H1 (cell line): ENCODE measurements at regions not wholly inside any gene's neighbourhood (a gene's known extent, or its start where the extent isn't known, plus 50 kb on each side); places are given as distances from the start of the nearest gene placed in this dataset.

Source experiments
- CTCF ChIA-PET: fragments of 300-600 bp; sonication (Branson Sonifier 250); formaldehyde crosslinking; loops from one replicate; lab custom pipeline; 2021; ENCODE audit not compliant: partially characterized antibody; lab: Charles Lee
- POLR2A ChIA-PET: fragments of 300-600 bp; sonication (Branson Sonifier 250); formaldehyde crosslinking; loops from one replicate; lab custom pipeline; 2021; ENCODE audit warnings: inconsistent platforms; ENCODE audit not compliant: partially characterized antibody; lab: Charles Lee
- DNase-seq, 2 experiments: peaks; one replicate each; pipeline versions ENCODE4 v3.0.0 to v3.0.0-alpha.2; 2010 to 2022; ENCODE audit warnings: low spot score in 2 of 2, low read depth in 1 of 2, mixed read lengths in 1 of 2
- FAIRE-seq: peaks from 2 replicates; lab custom pipeline; 2011; peaks lifted over from hg19 to GRCh38; lab: Jason Lieb, UNC
- H2AFZ ChIP-seq: 2 replicates; pipeline ENCODE4 v1.8.1; 2012; ENCODE audit warnings: low read length, inconsistent platforms
- H2AK5ac ChIP-seq: 2 replicates; pipeline ENCODE4 v1.6.1; 2013; ENCODE audit warnings: low read depth, low read length
- H2BK120ac ChIP-seq: replicated peaks from 2 replicates; pipeline ENCODE3; 2013; ENCODE audit warnings: low read depth, low read length, inconsistent platforms
- H2BK12ac ChIP-seq: 2 replicates; pipeline ENCODE4 v1.6.1; 2013; ENCODE audit warnings: low read depth, low read length
- H2BK15ac ChIP-seq: 2 replicates; pipeline ENCODE4 v1.6.1; 2013; ENCODE audit warnings: low read length
- H2BK20ac ChIP-seq: 2 replicates; pipeline ENCODE4 v1.6.1; 2013; ENCODE audit warnings: low read length
- H2BK5ac ChIP-seq: 2 replicates; pipeline ENCODE4 v1.6.1; 2013; ENCODE audit warnings: low read depth, low read length
- H3K14ac ChIP-seq: 2 replicates; pipeline ENCODE4 v1.6.1; 2013; ENCODE audit warnings: inconsistent platforms; ENCODE audit not compliant: insufficient read length
- H3K18ac ChIP-seq: 2 replicates; pipeline ENCODE4 v1.6.1; 2013; ENCODE audit warnings: low read length; ENCODE audit errors: extremely low read depth
- H3K23ac ChIP-seq: 2 replicates; pipeline ENCODE4 v1.6.1; 2013; ENCODE audit warnings: inconsistent platforms; ENCODE audit not compliant: insufficient read length
- H3K23me2 ChIP-seq: 2 replicates; pipeline ENCODE4 v1.6.1; 2013; ENCODE audit warnings: low read depth, low read length
- H3K27ac ChIP-seq: 2 replicates; pipeline ENCODE4 v1.6.1; 2011; ENCODE audit warnings: low read depth, low read length, inconsistent platforms
- H3K27me3 ChIP-seq, 4 experiments: replicated peaks in 1 of 4; 1 replicate in 1 of 4; 2 replicates in 3 of 4; pipeline versions ENCODE4 v1.6.1 to v1.8.1; 2011 to 2013; ENCODE audit warnings: low read length in 3 of 4, mild to moderate bottlenecking in 3 of 4, inconsistent platforms in 2 of 4, mixed read lengths in 2 of 4, moderate library complexity in 1 of 4; ENCODE audit not compliant: control insufficient read depth in 3 of 4, insufficient read depth in 3 of 4; ENCODE audit errors: extremely low read depth in 1 of 4
- H3K36me3 ChIP-seq, 4 experiments: 2 replicates each; pipeline versions ENCODE4 v1.6.1 to v1.8.1; 2011 to 2013; ENCODE audit warnings: mild to moderate bottlenecking in 4 of 4, low read length in 3 of 4, moderate library complexity in 2 of 4, control low read depth in 1 of 4, inconsistent platforms in 1 of 4; ENCODE audit not compliant: insufficient read depth in 4 of 4, control insufficient read depth in 2 of 4
- H3K4ac ChIP-seq: replicated peaks from 2 replicates; pipeline ENCODE3; 2013; ENCODE audit warnings: low read length, low read depth, mixed read lengths, inconsistent platforms; ENCODE audit not compliant: insufficient read length
- H3K4me1 ChIP-seq, 4 experiments: replicated peaks in 1 of 4; 1 replicate in 1 of 4; 2 replicates in 3 of 4; pipeline versions ENCODE4 v1.6.1 to v1.8.1; 2011 to 2013; ENCODE audit warnings: low read length in 3 of 4, inconsistent platforms in 2 of 4, mixed read lengths in 1 of 4; ENCODE audit not compliant: insufficient read depth in 4 of 4, control insufficient read depth in 3 of 4
- H3K4me2 ChIP-seq, 2 experiments: 2 replicates each; pipeline versions ENCODE4 v1.6.1 to v1.8.1; 2011 to 2013; ENCODE audit warnings: low read depth in 2 of 2, low read length in 2 of 2, control low read depth in 1 of 2, inconsistent platforms in 1 of 2, mild to moderate bottlenecking in 1 of 2; ENCODE audit not compliant: insufficient read depth in 1 of 2
- H3K4me3 ChIP-seq, 4 experiments: fragments of 200-600, 300-600 bp in 1 of 4; sonication (generic), shearing (Covaris generic), sonication (Bioruptor Twin) in 1 of 4; 2 replicates each; pipeline versions ENCODE4 v1.5.1 to v1.8.1; 2011 to 2016; ENCODE audit warnings: low read length in 4 of 4, low read depth in 3 of 4, control low read depth in 2 of 4, inconsistent platforms in 2 of 4, mild to moderate bottlenecking in 2 of 4, mixed read lengths in 1 of 4, moderate library complexity in 1 of 4; ENCODE audit not compliant: insufficient read depth in 2 of 4; ENCODE audit errors: extremely low read depth in 1 of 4
- H3K56ac ChIP-seq: replicated peaks from 2 replicates; pipeline ENCODE3; 2013; ENCODE audit warnings: low read depth, mild to moderate bottlenecking, mixed read lengths, low read length, inconsistent platforms; ENCODE audit not compliant: insufficient read length
- H3K79me1 ChIP-seq: 2 replicates; pipeline ENCODE4 v1.6.1; 2013; ENCODE audit warnings: low read depth, low read length, control low read depth
- H3K79me2 ChIP-seq, 2 experiments: 2 replicates each; pipeline versions ENCODE4 v1.6.1 to v1.8.1; 2012 to 2013; ENCODE audit warnings: low read length in 2 of 2, mild to moderate bottlenecking in 2 of 2, inconsistent platforms in 1 of 2; ENCODE audit not compliant: insufficient read depth in 2 of 2, control insufficient read depth in 1 of 2
- H3K9ac ChIP-seq, 4 experiments: replicated peaks in 1 of 4; 1 replicate in 1 of 4; 2 replicates in 3 of 4; pipeline versions ENCODE4 v1.6.1 to v1.8.1; 2011 to 2013; ENCODE audit warnings: low read depth in 3 of 4, low read length in 3 of 4, control low read depth in 2 of 4, mild to moderate bottlenecking in 2 of 4, moderate library complexity in 2 of 4, inconsistent platforms in 1 of 4; ENCODE audit errors: extremely low read depth in 1 of 4
- H3K9me3 ChIP-seq, 2 experiments: 2 replicates each; pipeline versions ENCODE4 v1.6.1 to v1.8.1; 2012 to 2013; ENCODE audit warnings: mild to moderate bottlenecking in 2 of 2, moderate library complexity in 2 of 2, control low read depth in 1 of 2, inconsistent platforms in 1 of 2, low read depth in 1 of 2, low read length in 1 of 2, mixed read lengths in 1 of 2; ENCODE audit not compliant: insufficient read depth in 2 of 2
- H4K20me1 ChIP-seq, 2 experiments: replicated peaks in 1 of 2; 2 replicates each; pipeline versions ENCODE3 to v1.8.1; 2011 to 2013; ENCODE audit warnings: inconsistent platforms in 2 of 2, low read length in 2 of 2, mild to moderate bottlenecking in 1 of 2; ENCODE audit not compliant: insufficient read depth in 2 of 2, control insufficient read depth in 1 of 2
- H4K5ac ChIP-seq: 2 replicates; pipeline ENCODE4 v1.6.1; 2013; ENCODE audit warnings: low read length, low read depth, mixed read lengths, inconsistent platforms; ENCODE audit not compliant: insufficient read length
- H4K8ac ChIP-seq: 2 replicates; pipeline ENCODE4 v1.8.0; 2013; ENCODE audit warnings: mild to moderate bottlenecking, moderate library complexity, low read length, inconsistent platforms; ENCODE audit not compliant: insufficient read depth; ENCODE audit errors: extremely low read depth
- H4K91ac ChIP-seq: replicated peaks from 2 replicates; pipeline ENCODE3; 2013; ENCODE audit warnings: low read length, mixed read lengths, inconsistent platforms; ENCODE audit not compliant: insufficient read length
- BRCA1 ChIP-seq: IDR thresholded peaks from 2 replicates; pipeline ENCODE4 v1.6.1; 2012; ENCODE audit warnings: low read depth, low read length, improper control_type of control experiment
- CTCF ChIP-seq, 3 experiments: IDR thresholded peaks; 1 replicate in 2 of 3; 2 replicates in 1 of 3; pipeline versions ENCODE4 v1.5.1 to v1.6.1; 2011; ENCODE audit warnings: low read length in 3 of 3, mild to moderate bottlenecking in 3 of 3, inconsistent platforms in 2 of 3, low read depth in 1 of 3, moderate library complexity in 1 of 3; ENCODE audit not compliant: insufficient read depth in 1 of 3; ENCODE audit errors: control extremely low read depth in 1 of 3
- E2F6 ChIP-seq: IDR thresholded peaks from 2 replicates; pipeline ENCODE4 v1.6.1; 2012; ENCODE audit warnings: inconsistent platforms
- EGR1 ChIP-seq: IDR thresholded peaks from 2 replicates; pipeline ENCODE4 v1.6.1; 2011; ENCODE audit warnings: low read depth, low read length, borderline replicate concordance
- NRF1 ChIP-seq: IDR thresholded peaks from 2 replicates; pipeline ENCODE4 v1.6.1; 2011; ENCODE audit warnings: mild to moderate bottlenecking, low read depth, low read length, improper control_type of control experiment
- POLR2AphosphoS5 ChIP-seq: IDR thresholded peaks from 2 replicates; pipeline ENCODE4 v1.6.1; 2011; ENCODE audit warnings: low read depth, low read length
- SIRT6 ChIP-seq: IDR thresholded peaks from one replicate; pipeline ENCODE4 v1.7.1; 2012; ENCODE audit warnings: low read length, inconsistent platforms
- SP2 ChIP-seq: IDR thresholded peaks from 2 replicates; pipeline ENCODE4 v1.6.1; 2012; ENCODE audit warnings: mild to moderate bottlenecking, low read length, inconsistent platforms
- SUZ12 ChIP-seq: fragments of 200-600 bp; sonication (generic); IDR thresholded peaks from 2 replicates; pipeline ENCODE4 v1.6.1; 2012; ENCODE audit warnings: mild to moderate bottlenecking, inconsistent platforms, low read length, moderate library complexity, mixed read lengths

- H2BK15ac ChIP-seq, result no peak overlapping the region
- FAIRE-seq, result no peak
Measured at GRCh38 chr5:53394808-53395207, 85.6 kb upstream of the FST start.

More at GRCh38 chr5:53394808-53395207, 85.6 kb upstream of the FST start:
- no peak for TF ChIP-seq E2F6
- TF ChIP-seq NRF1, result no peak
- TF ChIP-seq CTCF (IDR thresholded peaks at IDR 0.05; ENCODE audit: control extremely low read depth in 1 of 3, insufficient read depth in 1 of 3, low read depth in 1 of 3, low read length in 3 of 3), result no peak
- TF ChIP-seq EGR1, result no peak
- TF ChIP-seq SIRT6, result no peak
- no peak for TF ChIP-seq POLR2AphosphoS5
- TF ChIP-seq SUZ12, result no peak
- no peak for TF ChIP-seq BRCA1
- TF ChIP-seq SP2, result no peak
- Histone ChIP-seq H3K23me2 (no peaks in the 10 kb centered on the region), H2BK120ac (no peak overlapping the region), H3K9ac (no peak overlapping the region), H2BK12ac (no peak overlapping the region), H3K79me1 (no peaks in the 10 kb centered on the region), H3K27me3 (no peaks in the 10 kb centered on the region), H3K79me2 (no peaks in the 10 kb centered on the region), H3K4me1 (no peaks in the 10 kb centered on the region), H3K23ac (no peak overlapping the region), H3K4me2 (no peak overlapping the region), H2BK5ac (no peak overlapping the region), H3K18ac (no peak overlapping the region), H4K8ac (no peak overlapping the region), H2AFZ (no peak overlapping the region), H4K91ac (no peak overlapping the region), H3K14ac (no peak overlapping the region), H3K36me3 (no peaks in the 10 kb centered on the region), H4K5ac (no peak overlapping the region), H2AK5ac (no peak overlapping the region), H3K56ac (no peak overlapping the region), H3K4me3 (no peak overlapping the region), H3K9me3 (no peaks in the 10 kb centered on the region; a peak in 1 of 4 replicates), H3K27ac (no peak overlapping the region), H2BK20ac (no peak overlapping the region), H3K4ac (no peak overlapping the region), H4K20me1 (no peaks in the 10 kb centered on the region)
- ChIA-PET POLR2A (no interaction called here), CTCF (no interaction called here)
- no peak for DNase-seq
